PC-9 (cell line): ENCODE measurements at regions not wholly inside any gene's neighbourhood (a gene's known extent, or its start where the extent isn't known, plus 50 kb on each side); places are given as distances from the start of the nearest gene placed in this dataset.

ENCODE experiments used
- BruUV-seq: library from RNA; stranded (reverse); fragments of 400-500 nt; replicated peaks from 2 replicates; lab custom pipeline; 2021; lab: Mats Ljungman, UMichigan
- CTCF ChIA-PET: fragments of 300-600 bp; sonication (Branson Sonifier 250); formaldehyde crosslinking; loops from one replicate; lab custom pipeline; 2022; ENCODE audit warnings: antibody characterized with exemption; lab: Charles Lee
- POLR2A ChIA-PET: fragments of 300-600 bp; sonication (Branson Sonifier 250); formaldehyde crosslinking; loops from one replicate; lab custom pipeline; 2022; ENCODE audit warnings: antibody characterized with exemption; ENCODE audit not compliant: unreplicated experiment; lab: Charles Lee
- DNase-seq, 2 experiments: peaks; one replicate each; pipeline versions ENCODE4 v3.0.0 to v3.0.0-alpha.2; 2015 to 2022; ENCODE audit warnings: mixed read lengths in 1 of 2
- H2AFZ ChIP-seq: fragments of 200-600 bp; sonication (generic); 2 replicates; pipeline ENCODE4 v1.8.1; 2017; ENCODE audit warnings: antibody characterized with exemption
- H3F3A ChIP-seq: fragments of 200-600 bp; sonication (generic); 2 replicates; pipeline ENCODE4 v1.8.1; 2017; ENCODE audit warnings: antibody characterized with exemption, mild to moderate bottlenecking, low read depth; ENCODE audit not compliant: insufficient read depth
- H3K27ac ChIP-seq: fragments of 200-600 bp; sonication (generic); 2 replicates; pipeline ENCODE4 v1.6.1; 2016; ENCODE audit warnings: mixed run types
- H3K27me3 ChIP-seq: fragments of 200-600 bp; sonication (generic); 2 replicates; pipeline ENCODE4 v1.6.1; 2016; ENCODE audit warnings: low read depth, mixed run types; ENCODE audit not compliant: insufficient read depth
- H3K36me3 ChIP-seq: fragments of 200-600 bp; sonication (generic); 2 replicates; pipeline ENCODE4 v1.6.1; 2016; ENCODE audit warnings: low read depth, mixed run types
- H3K4me1 ChIP-seq: fragments of 200-600 bp; sonication (generic); replicated peaks from 2 replicates; pipeline ENCODE4 v1.6.1; 2016; ENCODE audit warnings: mixed run types; ENCODE audit not compliant: insufficient read depth
- H3K4me2 ChIP-seq: fragments of 200-600 bp; sonication (generic); 2 replicates; pipeline ENCODE4 v1.6.1; 2017; ENCODE audit warnings: mixed run types
- H3K4me3 ChIP-seq: fragments of 200-600 bp; sonication (generic); 2 replicates; pipeline ENCODE4 v1.6.1; 2016; ENCODE audit warnings: mixed run types
- H3K79me2 ChIP-seq: fragments of 200-600 bp; sonication (generic); 2 replicates; pipeline ENCODE4 v1.6.1; 2017; ENCODE audit warnings: low read depth, mixed run types
- H3K9me2 ChIP-seq: fragments of 200-600 bp; sonication (generic); 2 replicates; pipeline ENCODE4 v1.8.1; 2017; ENCODE audit warnings: mild to moderate bottlenecking; ENCODE audit not compliant: insufficient read depth
- H3K9me3 ChIP-seq: fragments of 200-600 bp; sonication (generic); 2 replicates; pipeline ENCODE4 v1.8.1; 2016; ENCODE audit warnings: low read depth; ENCODE audit not compliant: insufficient read depth
- H4K20me1 ChIP-seq: fragments of 200-600 bp; sonication (generic); 2 replicates; pipeline ENCODE4 v1.8.1; 2017; ENCODE audit not compliant: insufficient read depth
- EZH2 ChIP-seq: fragments of 200-600 bp; sonication (generic); IDR thresholded peaks from 2 replicates; pipeline ENCODE4 v1.8.0; 2017; ENCODE audit warnings: antibody characterized with exemption, low read depth
- intact Hi-C: fragments of 100-400 bp; cut with micrococcal nuclease; formaldehyde crosslinking; loops from one replicate; pipeline ENCODE4 v1.10.0; 2022; ENCODE audit not compliant: unreplicated experiment
- TF ChIP-seq, protein P1 (sequence below): fragments of 200-600 bp; sonication (generic); conservative IDR thresholded peaks from 2 replicates; pipeline ENCODE4 v1.6.1; 2017; ENCODE audit warnings: mixed run types, antibody characterized with exemption, mild to moderate bottlenecking, moderate library complexity

DNA sequence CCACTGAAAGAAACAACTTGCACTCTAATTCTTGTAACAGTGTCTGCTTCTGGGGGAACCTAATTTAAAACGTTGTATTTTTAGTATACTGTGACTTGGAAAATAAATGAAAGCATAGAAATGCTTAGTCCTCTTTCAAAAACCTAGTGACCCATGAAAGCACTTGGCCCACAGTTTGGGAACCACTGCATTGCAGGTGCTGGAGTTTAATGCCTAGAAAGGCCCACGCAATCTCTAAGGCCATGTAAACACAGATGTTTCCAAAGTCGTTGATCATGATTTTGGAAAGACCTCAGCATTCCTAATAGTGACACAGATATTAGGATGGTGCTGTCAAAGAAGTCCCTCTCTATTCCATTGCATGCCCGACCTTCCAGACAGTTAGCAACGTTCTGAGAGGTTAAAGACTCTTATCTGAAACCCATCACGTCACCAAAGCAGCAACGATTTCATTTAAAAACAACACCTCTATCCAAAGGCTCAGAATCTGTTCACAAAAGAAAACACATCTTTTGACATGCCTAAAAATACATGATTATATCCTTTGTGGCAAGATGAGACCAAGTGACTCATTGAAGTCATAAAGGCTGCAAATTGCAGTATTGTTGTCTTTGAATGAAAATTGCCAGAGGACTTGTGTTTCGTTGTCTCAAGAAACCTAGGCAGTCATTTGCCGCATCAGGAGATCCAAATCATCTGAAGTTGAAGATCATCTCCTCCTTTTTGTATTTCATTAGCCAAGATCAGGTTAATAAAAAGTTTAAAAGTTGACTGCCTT is 328.0 kb upstream of the ZNF507 start:
- intact Hi-C loops: no loop called here
- no peaks in the 10 kb centered on the region for H3K9me3 ChIP-seq
- no peak for TF ChIP-seq EZH2
- TF ChIP-seq, protein P1, sequence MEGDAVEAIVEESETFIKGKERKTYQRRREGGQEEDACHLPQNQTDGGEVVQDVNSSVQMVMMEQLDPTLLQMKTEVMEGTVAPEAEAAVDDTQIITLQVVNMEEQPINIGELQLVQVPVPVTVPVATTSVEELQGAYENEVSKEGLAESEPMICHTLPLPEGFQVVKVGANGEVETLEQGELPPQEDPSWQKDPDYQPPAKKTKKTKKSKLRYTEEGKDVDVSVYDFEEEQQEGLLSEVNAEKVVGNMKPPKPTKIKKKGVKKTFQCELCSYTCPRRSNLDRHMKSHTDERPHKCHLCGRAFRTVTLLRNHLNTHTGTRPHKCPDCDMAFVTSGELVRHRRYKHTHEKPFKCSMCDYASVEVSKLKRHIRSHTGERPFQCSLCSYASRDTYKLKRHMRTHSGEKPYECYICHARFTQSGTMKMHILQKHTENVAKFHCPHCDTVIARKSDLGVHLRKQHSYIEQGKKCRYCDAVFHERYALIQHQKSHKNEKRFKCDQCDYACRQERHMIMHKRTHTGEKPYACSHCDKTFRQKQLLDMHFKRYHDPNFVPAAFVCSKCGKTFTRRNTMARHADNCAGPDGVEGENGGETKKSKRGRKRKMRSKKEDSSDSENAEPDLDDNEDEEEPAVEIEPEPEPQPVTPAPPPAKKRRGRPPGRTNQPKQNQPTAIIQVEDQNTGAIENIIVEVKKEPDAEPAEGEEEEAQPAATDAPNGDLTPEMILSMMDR: no peak
- H3K4me3 ChIP-seq: no peak overlapping the region
- H3K36me3 ChIP-seq: no peaks in the 10 kb centered on the region
- H3K79me2 ChIP-seq: no peaks in the 10 kb centered on the region
- no peaks in the 10 kb centered on the region for H3K4me1 ChIP-seq
- no peak overlapping the region for H2AFZ ChIP-seq
- ChIA-PET POLR2A (no interaction called here), CTCF (no interaction called here)
- H3K27me3 ChIP-seq: peaks cover 20% of the 10 kb centered on the region
- no peak overlapping the region for H3K4me2 ChIP-seq
- BruUV-seq: no TSS peak
- no peak for DNase-seq
- H3K27ac ChIP-seq: no peak overlapping the region
- no peaks in the 10 kb centered on the region for H3F3A ChIP-seq
- no peaks in the 10 kb centered on the region; the same call in 1 of the 2 replicates for H4K20me1 ChIP-seq
- no peaks in the 10 kb centered on the region for H3K9me2 ChIP-seq

DNA sequence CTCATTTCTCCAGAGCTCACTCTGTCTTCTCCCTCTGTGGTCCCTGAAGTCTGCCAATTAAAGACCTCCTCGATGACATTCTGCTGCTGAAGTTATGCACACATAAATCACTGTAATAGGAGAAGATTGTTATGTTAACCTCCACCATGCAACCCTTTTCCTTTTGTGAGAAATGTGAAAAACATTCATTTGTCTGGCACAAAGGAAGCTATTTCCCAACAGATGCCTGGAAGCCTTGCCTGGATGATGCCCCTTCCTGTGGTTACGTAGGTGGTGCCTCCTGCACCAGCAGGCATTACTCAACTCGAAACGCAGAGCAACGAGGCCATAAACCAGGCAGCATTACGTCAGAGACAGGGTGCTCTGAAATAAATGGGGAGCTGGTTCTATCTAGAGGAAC is 327.4 kb upstream of the ZNF507 start:
- no peak for DNase-seq
- BruUV-seq: no TSS peak
- Histone ChIP-seq H3K27me3 (peaks cover 20% of the 10 kb centered on the region), H3K4me2 (no peak overlapping the region), H3K9me3 (no peaks in the 10 kb centered on the region), H3K36me3 (no peaks in the 10 kb centered on the region), H3F3A (no peaks in the 10 kb centered on the region), H4K20me1 (no peaks in the 10 kb centered on the region; the same call in 1 of the 2 replicates), H3K4me1 (no peaks in the 10 kb centered on the region), H3K27ac (no peak overlapping the region), H3K79me2 (no peaks in the 10 kb centered on the region), H2AFZ (no peak overlapping the region), H3K4me3 (no peak overlapping the region), H3K9me2 (no peaks in the 10 kb centered on the region)
- CTCF ChIA-PET: no interaction called here
- POLR2A ChIA-PET: no interaction called here
- intact Hi-C loops: no loop called here
- TF ChIP-seq EZH2: no peak
- TF ChIP-seq, protein P1: no peak

DNA sequence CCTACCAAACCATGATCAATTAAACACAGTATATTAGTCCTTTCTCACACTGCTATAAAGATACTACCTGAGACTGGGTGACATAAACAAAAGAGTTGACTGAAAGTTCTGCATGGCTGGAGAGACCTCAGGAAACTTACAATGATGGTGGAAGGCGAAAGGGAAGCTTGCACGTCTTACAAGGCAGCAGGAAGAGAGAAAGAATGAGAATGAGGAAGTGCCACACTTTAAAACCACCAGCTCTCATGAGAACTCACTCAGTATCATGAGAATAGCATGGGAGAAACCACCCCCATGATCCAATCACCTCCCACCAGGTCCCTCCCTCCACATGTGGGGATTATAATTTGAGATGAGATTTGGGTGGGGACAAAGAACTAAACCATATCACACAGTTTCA is 324.9 kb upstream of the ZNF507 start:
- Histone ChIP-seq H4K20me1 (no peaks in the 10 kb centered on the region; the same call in 1 of the 2 replicates), H3K4me1 (no peaks in the 10 kb centered on the region), H3K9me2 (no peaks in the 10 kb centered on the region), H3K27me3 (peaks cover 35% of the 10 kb centered on the region), H3K4me3 (no peak overlapping the region), H3K27ac (no peak overlapping the region), H3K9me3 (no peaks in the 10 kb centered on the region), H2AFZ (no peak overlapping the region), H3K4me2 (no peak overlapping the region), H3F3A (no peaks in the 10 kb centered on the region), H3K79me2 (no peaks in the 10 kb centered on the region), H3K36me3 (no peaks in the 10 kb centered on the region)
- BruUV-seq: no TSS peak
- POLR2A ChIA-PET: no interaction called here
- intact Hi-C loops: no loop called here
- DNase-seq: no peak
- TF ChIP-seq, protein P1: no peak
- TF ChIP-seq EZH2: no peak
- CTCF ChIA-PET: no interaction called here
